SKM-1 treated with dmso at 0.1 percent for 144 hours (cell line): ENCODE measurements at regions not wholly inside any gene's neighbourhood (a gene's known extent, or its start where the extent isn't known, plus 50 kb on each side); places are given as distances from the start of the nearest gene placed in this dataset.
"Not testable (repeated sequence)": the region's sequence is repeated elsewhere in the genome, so short reads cannot be mapped to it uniquely, and the experiment has no call there.

Experiments used
- DNase-seq: peaks from one replicate; lab custom pipeline; 2025; ENCODE audit not compliant: unreplicated experiment; lab: John Stamatoyannopoulos, UW

GRCh38 chr5:166062719-166063118 lies 2228.7 kb upstream of the WWC1 start:
- DNase-seq = no peak

GRCh38 chr5:166063261-166063660 lies 2228.2 kb upstream of the WWC1 start:
- no peak for DNase-seq

GRCh38 chr5:166068547-166069335 lies 2222.7 kb upstream of the WWC1 start:
- no peak for DNase-seq

GRCh38 chr5:166073901-166074581 lies 2217.4 kb upstream of the WWC1 start:
- DNase-seq = no peak

- DNase-seq = no peak
Measured at GRCh38 chr5:166074582-166075481, 2216.6 kb upstream of the WWC1 start.

GRCh38 chr5:166083183-166083959 lies 2208.1 kb upstream of the WWC1 start:
- DNase-seq = no peak

- no peak for DNase-seq
Measured at GRCh38 chr5:166086568-166086967, 2204.9 kb upstream of the WWC1 start.

- no peak for DNase-seq
Measured at GRCh38 chr5:166088389-166089039, 2202.9 kb upstream of the WWC1 start.

- no peak for DNase-seq
Measured at GRCh38 chr5:166091931-166092330, 2199.5 kb upstream of the WWC1 start.

GRCh38 chr5:166093312-166093711 lies 2198.1 kb upstream of the WWC1 start:
- no peak for DNase-seq

- DNase-seq = no peak
Measured at GRCh38 chr5:166102947-166103346, 2188.5 kb upstream of the WWC1 start.

- DNase-seq = no peak
Measured at GRCh38 chr5:166111021-166111420, 2180.4 kb upstream of the WWC1 start.

GRCh38 chr5:166117072-166118066 lies 2174.1 kb upstream of the WWC1 start:
- no peak for DNase-seq

- no peak for DNase-seq
Measured at GRCh38 chr5:166119506-166119905, 2171.9 kb upstream of the WWC1 start.

- DNase-seq = no peak
Measured at GRCh38 chr5:166123717-166124116, 2167.7 kb upstream of the WWC1 start.

GRCh38 chr5:166127766-166128570 lies 2163.5 kb upstream of the WWC1 start:
- no peak for DNase-seq

- not testable (repeated sequence) for DNase-seq
Measured at GRCh38 chr5:166145107-166145506, 2146.3 kb upstream of the WWC1 start.

- DNase-seq = no peak
Measured at GRCh38 chr5:166163996-166164610, 2127.3 kb upstream of the WWC1 start.
